Mucosa of descending colon (tissue), 3 donors: ENCODE measurements at regions not wholly inside any gene's neighbourhood (a gene's known extent, or its start where the extent isn't known, plus 50 kb on each side); places are given as distances from the start of the nearest gene placed in this dataset.
"Not testable (repeated sequence)": the region's sequence is repeated elsewhere in the genome, so short reads cannot be mapped to it uniquely, and the experiment has no call there.

Experiments used
- ATAC-seq: fragments of 200-7000 bp; cut with Tn5 transposase; one replicate; pipeline ENCODE4 v1.9.1; 2020; ENCODE audit warnings: mild to moderate bottlenecking, moderate library complexity
- DNase-seq, 3 donors: peaks; one replicate each; pipeline ENCODE4 v3.0.0-alpha.2; 2020
- H3K36me3 ChIP-seq: fragments of 200-600 bp; one replicate; pipeline ENCODE4 v1.8.0; 2021; ENCODE audit warnings: low read depth, mild to moderate bottlenecking
- H3K4me1 ChIP-seq: fragments of 200-600 bp; one replicate; pipeline ENCODE4 v1.8.0; 2021; ENCODE audit warnings: low read depth, mild to moderate bottlenecking
- H3K4me3 ChIP-seq: fragments of 200-600 bp; one replicate; pipeline ENCODE4 v1.8.0; 2021; ENCODE audit warnings: mild to moderate bottlenecking
- H3K9me3 ChIP-seq: fragments of 200-600 bp; one replicate; pipeline ENCODE4 v1.8.0; 2021; ENCODE audit warnings: mild to moderate bottlenecking
- CTCF ChIP-seq: fragments of 200-600 bp; IDR thresholded peaks from one replicate; pipeline ENCODE4 v1.8.0; 2022; ENCODE audit warnings: antibody characterized with exemption, mild to moderate bottlenecking
- intact Hi-C, 2 donors: fragments of 100-400 bp; cut with DNase I in 1 of 2; cut with micrococcal nuclease in 1 of 2; formaldehyde crosslinking; loops; one replicate each; pipeline versions ENCODE4 v1.11.0 to v1.11.1; 2022; cut with DNase I, micrococcal nuclease
- donor health status: DM: no; HTN: no; CAD: no; lungs with moderate emphysema.
- donor health status: DM: no; HTN: no; CAD: no.
- donor health status: DM: no; HTN: yes; CAD: no.

GRCh38 chr11:50192743-50193142 lies 160.1 kb downstream of the OR4C45 start:
- Histone ChIP-seq H3K36me3 (no peaks in the 10 kb centered on the region), H3K9me3 (peaks cover 23% of the 10 kb centered on the region), H3K4me1 (no peaks in the 10 kb centered on the region), H3K4me3 (no peak overlapping the region)
- TF ChIP-seq CTCF = no peak
- intact Hi-C loops = no loop called here
- DNase-seq (no peak), ATAC-seq (no peak)

- Histone ChIP-seq H3K36me3 (no peaks in the 10 kb centered on the region), H3K4me3 (no peak overlapping the region), H3K9me3 (peaks cover 56% of the 10 kb centered on the region), H3K4me1 (no peaks in the 10 kb centered on the region)
- no peak for ATAC-seq
- intact Hi-C loops = no loop called here
- TF ChIP-seq CTCF = no peak
- DNase-seq = no peak
These were observed 181.7 kb downstream of the OR4C45 start for GRCh38 chr11:50214376-50214775.

- intact Hi-C loops = no loop called here
- no peak for DNase-seq
- ATAC-seq = no peak
- Histone ChIP-seq H3K4me1 (no peaks in the 10 kb centered on the region), H3K4me3 (no peak overlapping the region), H3K36me3 (no peaks in the 10 kb centered on the region), H3K9me3 (peaks cover 61% of the 10 kb centered on the region)
- TF ChIP-seq CTCF = no peak
These were observed 188.0 kb downstream of the OR4C45 start for GRCh38 chr11:50220651-50221050.

- H3K36me3 ChIP-seq, H3K4me3 ChIP-seq, ATAC-seq, DNase-seq, H3K4me1 ChIP-seq, intact Hi-C loops: not testable (repeated sequence)
- peaks cover 64% of the 10 kb centered on the region for H3K9me3 ChIP-seq
These were observed 205.7 kb downstream of the OR4C45 start for GRCh38 chr11:50238368-50238767.

GRCh38 chr11:50246183-50246582 lies 213.5 kb downstream of the OR4C45 start:
- no peak for DNase-seq
- Histone ChIP-seq H3K9me3 (peaks cover 58% of the 10 kb centered on the region), H3K36me3 (no peaks in the 10 kb centered on the region), H3K4me1 (no peaks in the 10 kb centered on the region), H3K4me3 (no peak overlapping the region)
- TF ChIP-seq CTCF = no peak
- intact Hi-C loops = no loop called here
- ATAC-seq = no peak

- intact Hi-C loops = no loop called here
- H3K36me3 ChIP-seq = no peaks in the 10 kb centered on the region
- ATAC-seq = no peak
- no peak overlapping the region for H3K4me3 ChIP-seq
- no peak for TF ChIP-seq CTCF
- H3K9me3 ChIP-seq = peaks cover 55% of the 10 kb centered on the region
- no peaks in the 10 kb centered on the region for H3K4me1 ChIP-seq
- no peak for DNase-seq
These were observed 214.0 kb downstream of the OR4C45 start for GRCh38 chr11:50246699-50247098.
